Activated CD4-positive, alpha-beta T cell treated with anti-CD3 and anti-CD28 coated beads for 4 hours (primary cell): ENCODE measurements at regions not wholly inside any gene's neighbourhood (a gene's known extent, or its start where the extent isn't known, plus 50 kb on each side); places are given as distances from the start of the nearest gene placed in this dataset.
A peak's percentile ranks its signal among the peaks of the same experiment; 100 is the strongest.

ENCODE experiments used
- DNase-seq, 2 donors: peaks; one replicate each; pipeline ENCODE4 v3.0.0-alpha.2; 2020

GRCh38 chr6:151702851-151703658, 104.4 kb upstream of the ESR1 start:
- no peak for DNase-seq

- no peak for DNase-seq
These were observed 103.1 kb upstream of the ESR1 start for GRCh38 chr6:151704383-151704782.

GRCh38 chr6:151705993-151706733, 101.3 kb upstream of the ESR1 start:
- no peak for DNase-seq

GRCh38 chr6:151709329-151709728, 98.2 kb upstream of the ESR1 start:
- DNase-seq: no peak

GRCh38 chr6:151716526-151716932, 91.0 kb upstream of the ESR1 start:
- DNase-seq: peak in 1 of 2 donors; percentile 3

GRCh38 chr6:151719070-151719469, 88.4 kb upstream of the ESR1 start:
- DNase-seq: no peak

GRCh38 chr6:151721146-151721545, 86.3 kb upstream of the ESR1 start:
- no peak for DNase-seq

- DNase-seq: no peak
These were observed 85.8 kb upstream of the ESR1 start for GRCh38 chr6:151721671-151722070.

- no peak for DNase-seq
These were observed 85.1 kb upstream of the ESR1 start for GRCh38 chr6:151722342-151722741.

GRCh38 chr6:151723152-151723551, 84.3 kb upstream of the ESR1 start:
- DNase-seq: peak; percentile 25 to 41

GRCh38 chr6:151729829-151730495, 77.5 kb upstream of the ESR1 start:
- no peak for DNase-seq

GRCh38 chr6:151730496-151730870, 77.0 kb upstream of the ESR1 start:
- no peak for DNase-seq

GRCh38 chr6:151731313-151731712, 76.2 kb upstream of the ESR1 start:
- no peak for DNase-seq

GRCh38 chr6:151733680-151734320, 73.7 kb upstream of the ESR1 start:
- no peak for DNase-seq

- no peak for DNase-seq
These were observed 69.2 kb upstream of the ESR1 start for GRCh38 chr6:151738267-151738666.

- DNase-seq: no peak
These were observed 68.5 kb upstream of the ESR1 start for GRCh38 chr6:151738960-151739359.

- no peak for DNase-seq
These were observed 66.7 kb upstream of the ESR1 start for GRCh38 chr6:151740820-151741219.

- DNase-seq: no peak
These were observed 59.6 kb upstream of the ESR1 start for GRCh38 chr6:151747896-151748295.

- DNase-seq: no peak
These were observed 58.1 kb upstream of the ESR1 start for GRCh38 chr6:151749341-151749740.

GRCh38 chr6:151753581-151753980, 53.9 kb upstream of the ESR1 start:
- DNase-seq: no peak

- DNase-seq: no peak
These were observed 50.0 kb upstream of the ESR1 start for GRCh38 chr6:151757506-151757955.
